CD14-positive monocyte (primary cell): ENCODE measurements at regions not wholly inside any gene's neighbourhood (a gene's known extent, or its start where the extent isn't known, plus 50 kb on each side); places are given as distances from the start of the nearest gene placed in this dataset.

Experiments used
- DNase-seq, 3 donors: peaks; one replicate each; pipeline ENCODE4 v3.0.0-alpha.2; 2011 to 2022
- H2AFZ ChIP-seq: 2 replicates; pipeline ENCODE4 v1.6.0; 2012; ENCODE audit warnings: mild to moderate bottlenecking, low read depth, low read length, inconsistent platforms; ENCODE audit not compliant: insufficient read depth, poor library complexity, severe bottlenecking
- H3K27ac ChIP-seq, 2 donors: 1 replicate in 1 of 2; 2 replicates in 1 of 2; pipeline ENCODE4 v1.5.1; 2012 to 2013; ENCODE audit warnings: low read length in 2 of 2, control low read depth in 1 of 2, inconsistent platforms in 1 of 2, low read depth in 1 of 2, mild to moderate bottlenecking in 1 of 2
- H3K27me3 ChIP-seq, 2 donors: one replicate each; pipeline versions ENCODE4 v1.6.0 to v1.6.1; 2011 to 2013; ENCODE audit warnings: low read length in 2 of 2; ENCODE audit not compliant: control insufficient read depth in 2 of 2, insufficient read depth in 2 of 2
- H3K36me3 ChIP-seq, 2 donors: replicated peaks in 1 of 2; 1 replicate in 1 of 2; 2 replicates in 1 of 2; pipeline versions ENCODE4 v1.5.1 to v1.6.1; 2012 to 2013; ENCODE audit warnings: low read length in 2 of 2, control low read depth in 1 of 2, inconsistent platforms in 1 of 2, mild to moderate bottlenecking in 1 of 2; ENCODE audit not compliant: insufficient read depth in 2 of 2, control insufficient read depth in 1 of 2
- H3K4me1 ChIP-seq, 2 donors: 1 replicate in 1 of 2; 2 replicates in 1 of 2; pipeline versions ENCODE4 v1.5.1 to v1.6.1; 2012 to 2013; ENCODE audit warnings: low read length in 2 of 2, control low read depth in 1 of 2, inconsistent platforms in 1 of 2, mild to moderate bottlenecking in 1 of 2, moderate library complexity in 1 of 2; ENCODE audit not compliant: insufficient read depth in 2 of 2, control insufficient read depth in 1 of 2
- H3K4me2 ChIP-seq: replicated peaks from 2 replicates; pipeline ENCODE3; 2012; ENCODE audit warnings: low read length, moderate library complexity, mild to moderate bottlenecking; ENCODE audit not compliant: poor library complexity, severe bottlenecking; ENCODE audit errors: extremely low read depth
- H3K4me3 ChIP-seq, 3 experiments: fragments of 200-600 bp in 1 of 3; sonication (generic) in 1 of 3; replicated peaks in 1 of 3; 1 replicate in 2 of 3; 2 replicates in 1 of 3; pipeline ENCODE4 v1.5.1; 2011 to 2013; ENCODE audit warnings: low read length in 3 of 3, mild to moderate bottlenecking in 3 of 3, control low read depth in 2 of 3, low read depth in 2 of 3, inconsistent platforms in 1 of 3, moderate library complexity in 1 of 3
- H3K79me2 ChIP-seq: 2 replicates; pipeline ENCODE4 v1.6.0; 2012; ENCODE audit warnings: mild to moderate bottlenecking, control low read depth, inconsistent platforms, low read length, moderate library complexity; ENCODE audit not compliant: insufficient read depth
- H3K9ac ChIP-seq: 2 replicates; pipeline ENCODE4 v1.6.0; 2017; ENCODE audit warnings: low read length, mild to moderate bottlenecking; ENCODE audit not compliant: insufficient read depth, poor library complexity, severe bottlenecking
- H3K9me3 ChIP-seq, 2 donors: replicated peaks in 1 of 2; 1 replicate in 1 of 2; 2 replicates in 1 of 2; pipeline versions ENCODE4 v1.5.1 to v1.6.1; 2012 to 2013; ENCODE audit warnings: low read length in 2 of 2, control low read depth in 1 of 2; ENCODE audit not compliant: control insufficient read depth in 1 of 2, insufficient read depth in 1 of 2
- H4K20me1 ChIP-seq: 2 replicates; pipeline ENCODE4 v1.6.0; 2012; ENCODE audit warnings: mild to moderate bottlenecking, low read length, control low read depth, moderate library complexity; ENCODE audit not compliant: insufficient read depth
- H3K27ac Mint-ChIP-seq, 7 donors: one replicate each; pipeline ENCODE4 v1.8.0; 2020; ENCODE audit warnings: mild to moderate bottlenecking in 7 of 7, mixed read lengths in 7 of 7, moderate library complexity in 6 of 7, inconsistent platforms in 2 of 7
- H3K27me3 Mint-ChIP-seq, 3 donors: one replicate each; pipeline ENCODE4 v1.8.0; 2021 to 2022; ENCODE audit warnings: low read depth in 3 of 3, mild to moderate bottlenecking in 3 of 3, mixed read lengths in 3 of 3, moderate library complexity in 3 of 3, inconsistent platforms in 1 of 3
- H3K36me3 Mint-ChIP-seq, 2 donors: one replicate each; pipeline ENCODE4 v1.8.0; 2020; ENCODE audit warnings: mixed read lengths in 2 of 2, inconsistent platforms in 1 of 2, mild to moderate bottlenecking in 1 of 2
- H3K4me1 Mint-ChIP-seq: one replicate; pipeline ENCODE4 v1.8.0; 2020; ENCODE audit warnings: mild to moderate bottlenecking, mixed read lengths
- H3K4me3 Mint-ChIP-seq, 2 donors: one replicate each; pipeline ENCODE4 v1.8.0; 2020; ENCODE audit warnings: mild to moderate bottlenecking in 2 of 2, mixed read lengths in 2 of 2, moderate library complexity in 1 of 2
- H3K9me3 Mint-ChIP-seq, 7 donors: one replicate each; pipeline ENCODE4 v1.8.0; 2020 to 2022; ENCODE audit warnings: mixed read lengths in 7 of 7, mild to moderate bottlenecking in 6 of 7, moderate library complexity in 6 of 7, inconsistent platforms in 2 of 7
- WGBS: methylation state at CpG from one replicate; pipeline ENCODE4 v1.1.5; 2013; ENCODE audit warnings: missing lambda C conversion rate; ENCODE audit not compliant: insufficient coverage; 5-methylcytosine and 5-hydroxymethylcytosine counted together
- intact Hi-C, 2 donors: fragments of 100-400 bp; cut with micrococcal nuclease; formaldehyde crosslinking; loops; one replicate each; pipeline versions ENCODE4 v1.15.0 to v1.15.1; 2023
- TF ChIP-seq, protein P1 (sequence below): fragments of 200-600 bp; IDR thresholded peaks from one replicate; pipeline ENCODE4 v1.8.0; 2022; ENCODE audit warnings: antibody characterized with exemption, mild to moderate bottlenecking

DNA sequence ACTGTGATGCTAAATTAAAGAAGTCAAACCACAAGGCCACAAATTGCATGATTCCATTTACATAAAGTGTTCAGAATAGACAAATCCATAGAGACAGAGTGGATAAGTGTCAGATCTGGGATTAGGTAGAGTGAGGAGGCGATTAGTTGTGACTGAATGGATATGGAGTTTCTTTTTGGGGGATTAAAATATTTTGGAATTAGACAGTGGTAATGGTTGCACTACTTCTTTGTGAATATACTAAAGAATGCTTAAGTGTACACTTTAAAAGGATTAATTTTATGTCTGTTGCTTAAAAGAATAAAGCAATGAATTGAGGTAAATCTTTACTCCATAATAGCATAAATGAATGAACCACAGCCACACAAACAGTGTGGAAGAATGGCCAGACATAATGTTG is 175.5 kb upstream of the CADM2 start:
- intact Hi-C loops, result no loop called here
- H3K9me3 Mint-ChIP-seq, result peaks cover 0 to 2% (median 0%) of the 10 kb centered on the region in 7 donors
- H3K36me3 ChIP-seq, result no peaks in the 10 kb centered on the region
- H3K4me3 ChIP-seq, result no peak overlapping the region
- H3K36me3 Mint-ChIP-seq, result no peaks in the 10 kb centered on the region
- H3K27ac Mint-ChIP-seq, result no peak overlapping the region
- H3K27ac ChIP-seq, result no peak overlapping the region
- peaks cover 0 to 7% of the 10 kb centered on the region in 2 donors for H3K9me3 ChIP-seq
- no peaks in the 10 kb centered on the region for H3K79me2 ChIP-seq
- DNase-seq, result no peak
- H3K4me3 Mint-ChIP-seq, result no peak overlapping the region
- no peak overlapping the region for H2AFZ ChIP-seq
- H3K27me3 ChIP-seq, result no peaks in the 10 kb centered on the region
- no peaks in the 10 kb centered on the region for H4K20me1 ChIP-seq
- H3K4me1 Mint-ChIP-seq, result no peaks in the 10 kb centered on the region
- H3K9ac ChIP-seq, result no peak overlapping the region
- TF ChIP-seq, protein P1, sequence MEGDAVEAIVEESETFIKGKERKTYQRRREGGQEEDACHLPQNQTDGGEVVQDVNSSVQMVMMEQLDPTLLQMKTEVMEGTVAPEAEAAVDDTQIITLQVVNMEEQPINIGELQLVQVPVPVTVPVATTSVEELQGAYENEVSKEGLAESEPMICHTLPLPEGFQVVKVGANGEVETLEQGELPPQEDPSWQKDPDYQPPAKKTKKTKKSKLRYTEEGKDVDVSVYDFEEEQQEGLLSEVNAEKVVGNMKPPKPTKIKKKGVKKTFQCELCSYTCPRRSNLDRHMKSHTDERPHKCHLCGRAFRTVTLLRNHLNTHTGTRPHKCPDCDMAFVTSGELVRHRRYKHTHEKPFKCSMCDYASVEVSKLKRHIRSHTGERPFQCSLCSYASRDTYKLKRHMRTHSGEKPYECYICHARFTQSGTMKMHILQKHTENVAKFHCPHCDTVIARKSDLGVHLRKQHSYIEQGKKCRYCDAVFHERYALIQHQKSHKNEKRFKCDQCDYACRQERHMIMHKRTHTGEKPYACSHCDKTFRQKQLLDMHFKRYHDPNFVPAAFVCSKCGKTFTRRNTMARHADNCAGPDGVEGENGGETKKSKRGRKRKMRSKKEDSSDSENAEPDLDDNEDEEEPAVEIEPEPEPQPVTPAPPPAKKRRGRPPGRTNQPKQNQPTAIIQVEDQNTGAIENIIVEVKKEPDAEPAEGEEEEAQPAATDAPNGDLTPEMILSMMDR, result no peak
- WGBS, result 100% methylated on average over 1 of the region's 1 CpG
- no peak overlapping the region for H3K4me2 ChIP-seq
- no peaks in the 10 kb centered on the region for H3K27me3 Mint-ChIP-seq
- no peaks in the 10 kb centered on the region for H3K4me1 ChIP-seq

DNA sequence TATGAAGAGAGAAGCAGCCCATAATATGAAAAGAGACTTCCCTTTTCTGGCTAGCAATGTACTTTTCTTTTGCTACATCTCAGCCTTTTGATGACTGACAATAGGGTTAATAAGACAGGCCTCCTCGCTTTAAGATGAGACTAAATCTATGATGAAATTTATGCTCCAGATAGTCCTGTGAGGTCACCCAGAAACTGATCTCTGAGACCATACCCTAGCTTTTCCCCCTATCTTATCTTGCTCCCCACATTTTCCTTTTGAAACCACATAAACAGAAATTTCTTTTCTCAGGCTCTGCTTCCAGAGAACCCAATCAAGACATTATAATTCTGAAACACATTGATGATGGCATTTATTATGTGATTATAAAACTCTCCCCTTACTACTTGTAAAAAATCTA is 168.8 kb upstream of the CADM2 start:
- no peak overlapping the region for H3K27ac ChIP-seq
- DNase-seq, result no peak
- intact Hi-C loops, result no loop called here
- Mint-ChIP-seq H3K36me3 (no peaks in the 10 kb centered on the region), H3K9me3 (peaks cover 2 to 10% (median 4%) of the 10 kb centered on the region in 7 donors), H3K4me1 (no peaks in the 10 kb centered on the region), H3K27me3 (no peaks in the 10 kb centered on the region), H3K4me3 (no peak overlapping the region), H3K27ac (no peak overlapping the region)
- H4K20me1 ChIP-seq, result no peaks in the 10 kb centered on the region
- H3K9ac ChIP-seq, result no peak overlapping the region
- H3K9me3 ChIP-seq, result peaks cover 0 to 7% of the 10 kb centered on the region in 2 donors
- H3K4me3 ChIP-seq, result no peak overlapping the region
- H3K27me3 ChIP-seq, result no peaks in the 10 kb centered on the region
- TF ChIP-seq, protein P1, result no peak
- no peak overlapping the region for H3K4me2 ChIP-seq
- no peak overlapping the region for H2AFZ ChIP-seq
- H3K36me3 ChIP-seq, result no peaks in the 10 kb centered on the region
- H3K4me1 ChIP-seq, result no peaks in the 10 kb centered on the region
- WGBS, result no CpG with 5 or more reads among the region's 1 CpG
- no peaks in the 10 kb centered on the region for H3K79me2 ChIP-seq
